ENCODE measurements at regions not wholly inside any gene's neighbourhood (a gene's known extent, or its start where the extent isn't known, plus 50 kb on each side); places are given as distances from the start of the nearest gene placed in this dataset.

- Histone ChIP-seq H4K8ac (ENCODE audit: low read length) (no peak overlapping the region), H2AK5ac (ENCODE audit: low read length, severe bottlenecking) (no peak overlapping the region), H3K4me2 (ENCODE audit: low read length, poor library complexity, severe bottlenecking) (no peak overlapping the region), H3K4ac (ENCODE audit: low read depth in 1 of 2, low read length in 2 of 2) (no peak overlapping the region), H2BK120ac (ENCODE audit: low read depth, low read length) (no peak overlapping the region), H3K79me1 (replicated peaks; ENCODE audit: low read length, poor library complexity, severe bottlenecking) (no peaks in the 10 kb centered on the region), H2AFZ (ENCODE audit: low read depth, low read length) (no peak overlapping the region), H3K14ac (ENCODE audit: low read length in 2 of 2) (no peak overlapping the region), H3K18ac (ENCODE audit: low read depth in 1 of 2, low read length in 2 of 2) (no peak overlapping the region), H3K9me3 (ENCODE audit: control insufficient read depth, low read length) (peaks cover 21% of the 10 kb centered on the region), H3K9ac (ENCODE audit: low read length) (no peak overlapping the region), H3K4me3 (ENCODE audit: insufficient read depth in 1 of 2, low read depth in 1 of 2, low read length in 2 of 2) (no peak overlapping the region), H3K27me3 (ENCODE audit: control insufficient read depth in 1 of 2, insufficient read depth in 1 of 2, low read length in 2 of 2) (no peaks in the 10 kb centered on the region), H2BK15ac (ENCODE audit: low read depth, poor library complexity, severe bottlenecking) (no peak overlapping the region), H2BK12ac (ENCODE audit: low read length in 2 of 2) (no peak overlapping the region), H4K91ac (ENCODE audit: low read length) (no peak overlapping the region), H2BK5ac (ENCODE audit: low read depth, low read length, poor library complexity, severe bottlenecking) (no peak overlapping the region), H3K23ac (ENCODE audit: low read length in 2 of 2) (no peak overlapping the region), H3K27ac (ENCODE audit: low read length, poor library complexity, severe bottlenecking) (no peak overlapping the region), H3K36me3 (ENCODE audit: control insufficient read depth in 1 of 2, insufficient read depth in 2 of 2, low read depth in 1 of 2, low read length in 2 of 2) (no peaks in the 10 kb centered on the region), H3K4me1 (ENCODE audit: control insufficient read depth, insufficient read depth, low read depth, low read length) (no peaks in the 10 kb centered on the region)
- no peak for DNase-seq
- 87% methylated on average over 4 of the region's 4 CpGs for WGBS
Observed at GRCh38 chr3:99031778-99032177, 130.3 kb upstream of the DCBLD2 start.

- H3K4me1 ChIP-seq (ENCODE audit: control insufficient read depth, insufficient read depth, low read depth, low read length), result peaks cover 2% of the 10 kb centered on the region
Observed at GRCh38 chr3:99023590-99024192, 122.2 kb upstream of the DCBLD2 start.

GRCh38 chr3:99021466-99021865 lies 120.0 kb upstream of the DCBLD2 start:
- H2BK15ac ChIP-seq (ENCODE audit: low read depth, poor library complexity, severe bottlenecking), result no peak overlapping the region
- no peak overlapping the region for H3K18ac ChIP-seq (ENCODE audit: low read depth in 1 of 2, low read length in 2 of 2)
- DNase-seq, result no peak
- no peak overlapping the region for H3K9ac ChIP-seq (ENCODE audit: low read length)
- H3K4ac ChIP-seq (ENCODE audit: low read depth in 1 of 2, low read length in 2 of 2), result no peak overlapping the region
- no peak overlapping the region for H2BK12ac ChIP-seq (ENCODE audit: low read length in 2 of 2)
- H2AFZ ChIP-seq (ENCODE audit: low read depth, low read length), result no peak overlapping the region
- H4K91ac ChIP-seq (ENCODE audit: low read length), result no peak overlapping the region
- H3K4me3 ChIP-seq (ENCODE audit: insufficient read depth in 1 of 2, low read depth in 1 of 2, low read length in 2 of 2), result no peak overlapping the region
- H3K27me3 ChIP-seq (ENCODE audit: control insufficient read depth in 1 of 2, insufficient read depth in 1 of 2, low read length in 2 of 2), result no peaks in the 10 kb centered on the region
- H3K14ac ChIP-seq (ENCODE audit: low read length in 2 of 2), result no peak overlapping the region
- H3K9me3 ChIP-seq (ENCODE audit: control insufficient read depth, low read length), result no peaks in the 10 kb centered on the region
- 94% methylated on average over 1 of the region's 1 CpG for WGBS
- peaks cover 2% of the 10 kb centered on the region for H3K4me1 ChIP-seq (ENCODE audit: control insufficient read depth, insufficient read depth, low read depth, low read length)
- no peak overlapping the region for H2BK120ac ChIP-seq (ENCODE audit: low read depth, low read length)
- H3K27ac ChIP-seq (ENCODE audit: low read length, poor library complexity, severe bottlenecking), result no peak overlapping the region
- H3K79me1 ChIP-seq (replicated peaks; ENCODE audit: low read length, poor library complexity, severe bottlenecking), result peaks cover 10% of the 10 kb centered on the region
- H4K8ac ChIP-seq (ENCODE audit: low read length), result no peak overlapping the region
- no peak overlapping the region for H3K4me2 ChIP-seq (ENCODE audit: low read length, poor library complexity, severe bottlenecking)
- H2AK5ac ChIP-seq (ENCODE audit: low read length, severe bottlenecking), result peak overlapping the region; percentile 64
- H3K23ac ChIP-seq (ENCODE audit: low read length in 2 of 2), result no peak overlapping the region
- no peak overlapping the region for H2BK5ac ChIP-seq (ENCODE audit: low read depth, low read length, poor library complexity, severe bottlenecking)
- H3K36me3 ChIP-seq (ENCODE audit: control insufficient read depth in 1 of 2, insufficient read depth in 2 of 2, low read depth in 1 of 2, low read length in 2 of 2), result no peaks in the 10 kb centered on the region

More at GRCh38 chr3:99023590-99024192, 122.2 kb upstream of the DCBLD2 start:
- H3K18ac ChIP-seq (ENCODE audit: low read depth in 1 of 2, low read length in 2 of 2), result no peak overlapping the region
- no peak overlapping the region for H2AFZ ChIP-seq (ENCODE audit: low read depth, low read length)
- no peak overlapping the region for H4K91ac ChIP-seq (ENCODE audit: low read length)
- H3K9me3 ChIP-seq (ENCODE audit: control insufficient read depth, low read length), result peaks cover 17% of the 10 kb centered on the region
- H3K4ac ChIP-seq (ENCODE audit: low read depth in 1 of 2, low read length in 2 of 2), result no peak overlapping the region
- no peak overlapping the region for H3K23ac ChIP-seq (ENCODE audit: low read length in 2 of 2)
- H2BK5ac ChIP-seq (ENCODE audit: low read depth, low read length, poor library complexity, severe bottlenecking), result no peak overlapping the region
- H3K36me3 ChIP-seq (ENCODE audit: control insufficient read depth in 1 of 2, insufficient read depth in 2 of 2, low read depth in 1 of 2, low read length in 2 of 2), result no peaks in the 10 kb centered on the region
- no peak overlapping the region for H3K4me2 ChIP-seq (ENCODE audit: low read length, poor library complexity, severe bottlenecking)
- H3K27ac ChIP-seq (ENCODE audit: low read length, poor library complexity, severe bottlenecking), result no peak overlapping the region
- peak; percentile 47 for DNase-seq
- no peak overlapping the region for H4K8ac ChIP-seq (ENCODE audit: low read length)
- no peak overlapping the region for H3K14ac ChIP-seq (ENCODE audit: low read length in 2 of 2)
- no peak overlapping the region for H3K4me3 ChIP-seq (ENCODE audit: insufficient read depth in 1 of 2, low read depth in 1 of 2, low read length in 2 of 2)
- H2BK15ac ChIP-seq (ENCODE audit: low read depth, poor library complexity, severe bottlenecking), result no peak overlapping the region
- no peak overlapping the region for H2BK120ac ChIP-seq (ENCODE audit: low read depth, low read length)
- no peak overlapping the region for H2AK5ac ChIP-seq (ENCODE audit: low read length, severe bottlenecking)
- no CpG with 5 or more reads among the region's 2 CpGs for WGBS
- H3K27me3 ChIP-seq (ENCODE audit: control insufficient read depth in 1 of 2, insufficient read depth in 1 of 2, low read length in 2 of 2), result no peaks in the 10 kb centered on the region
- H2BK12ac ChIP-seq (ENCODE audit: low read length in 2 of 2), result no peak overlapping the region
- H3K79me1 ChIP-seq (replicated peaks; ENCODE audit: low read length, poor library complexity, severe bottlenecking), result peaks cover 8% of the 10 kb centered on the region
- H3K9ac ChIP-seq (ENCODE audit: low read length), result no peak overlapping the region

- Histone ChIP-seq H2BK120ac (ENCODE audit: low read depth, low read length) (no peak overlapping the region), H3K4me1 (ENCODE audit: control insufficient read depth, insufficient read depth, low read depth, low read length) (no peaks in the 10 kb centered on the region), H3K18ac (ENCODE audit: low read depth in 1 of 2, low read length in 2 of 2) (no peak overlapping the region), H2BK15ac (ENCODE audit: low read depth, poor library complexity, severe bottlenecking) (no peak overlapping the region), H3K9ac (ENCODE audit: low read length) (no peak overlapping the region), H4K91ac (ENCODE audit: low read length) (no peak overlapping the region), H3K36me3 (ENCODE audit: control insufficient read depth in 1 of 2, insufficient read depth in 2 of 2, low read depth in 1 of 2, low read length in 2 of 2) (no peaks in the 10 kb centered on the region), H3K23ac (ENCODE audit: low read length in 2 of 2) (no peak overlapping the region), H3K79me1 (replicated peaks; ENCODE audit: low read length, poor library complexity, severe bottlenecking) (peaks cover 6% of the 10 kb centered on the region), H3K9me3 (ENCODE audit: control insufficient read depth, low read length) (no peaks in the 10 kb centered on the region), H4K8ac (ENCODE audit: low read length) (no peak overlapping the region), H2AK5ac (ENCODE audit: low read length, severe bottlenecking) (no peak overlapping the region), H2BK12ac (ENCODE audit: low read length in 2 of 2) (no peak overlapping the region), H3K4ac (ENCODE audit: low read depth in 1 of 2, low read length in 2 of 2) (no peak overlapping the region), H2AFZ (ENCODE audit: low read depth, low read length) (no peak overlapping the region), H2BK5ac (ENCODE audit: low read depth, low read length, poor library complexity, severe bottlenecking) (peak overlapping the region; percentile 66), H3K14ac (ENCODE audit: low read length in 2 of 2) (no peak overlapping the region), H3K4me2 (ENCODE audit: low read length, poor library complexity, severe bottlenecking) (no peak overlapping the region), H3K4me3 (ENCODE audit: insufficient read depth in 1 of 2, low read depth in 1 of 2, low read length in 2 of 2) (no peak overlapping the region), H3K27ac (ENCODE audit: low read length, poor library complexity, severe bottlenecking) (no peak overlapping the region), H3K27me3 (ENCODE audit: control insufficient read depth in 1 of 2, insufficient read depth in 1 of 2, low read length in 2 of 2) (no peaks in the 10 kb centered on the region)
- DNase-seq, result no peak
- WGBS, result 89% methylated on average over 1 of the region's 1 CpG
Observed at GRCh38 chr3:99016452-99016851, 115.0 kb upstream of the DCBLD2 start.
